SK-N-DZ (cell line): ENCODE measurements at regions not wholly inside any gene's neighbourhood (a gene's known extent, or its start where the extent isn't known, plus 50 kb on each side); places are given as distances from the start of the nearest gene placed in this dataset.

Experiments used
- DNase-seq: peaks from one replicate; pipeline ENCODE4 v3.0.0-alpha.2; 2015; ENCODE audit warnings: low spot score

- DNase-seq: no peak
Observed at GRCh38 chr5:113901718-113902117, 388.2 kb downstream of the YTHDC2 start.

- DNase-seq: peak; percentile 99
Observed at GRCh38 chr5:113902917-113903660, 389.6 kb downstream of the YTHDC2 start.

- peak; percentile 79 for DNase-seq
Observed at GRCh38 chr5:113909782-113910181, 396.3 kb downstream of the YTHDC2 start.

- no peak for DNase-seq
Observed at GRCh38 chr5:113917997-113918396, 404.5 kb downstream of the YTHDC2 start.

- no peak for DNase-seq
Observed at GRCh38 chr5:113922343-113922742, 408.8 kb downstream of the YTHDC2 start.

- DNase-seq: no peak
Observed at GRCh38 chr5:113935453-113935852, 422.0 kb downstream of the YTHDC2 start.

- DNase-seq: no peak
Observed at GRCh38 chr5:113937301-113937700, 423.8 kb downstream of the YTHDC2 start.

- DNase-seq: no peak
Observed at GRCh38 chr5:113939988-113940387, 421.9 kb upstream of the KCNN2 start.

- DNase-seq: no peak
Observed at GRCh38 chr5:113950186-113950585, 411.7 kb upstream of the KCNN2 start.

- DNase-seq: no peak
Observed at GRCh38 chr5:113965225-113965624, 396.6 kb upstream of the KCNN2 start.

GRCh38 chr5:113969901-113970300, 392.0 kb upstream of the KCNN2 start:
- DNase-seq: no peak

GRCh38 chr5:113971454-113971853, 390.4 kb upstream of the KCNN2 start:
- no peak for DNase-seq

GRCh38 chr5:113974976-113975375, 386.9 kb upstream of the KCNN2 start:
- DNase-seq: no peak

- no peak for DNase-seq
Observed at GRCh38 chr5:113984928-113985327, 376.9 kb upstream of the KCNN2 start.

GRCh38 chr5:113985505-113985904, 376.4 kb upstream of the KCNN2 start:
- DNase-seq: no peak

GRCh38 chr5:113989278-113989912, 372.5 kb upstream of the KCNN2 start:
- no peak for DNase-seq

GRCh38 chr5:113989913-113990305, 372.0 kb upstream of the KCNN2 start:
- no peak for DNase-seq

- DNase-seq: no peak
Observed at GRCh38 chr5:114001076-114001475, 360.8 kb upstream of the KCNN2 start.

- DNase-seq: no peak
Observed at GRCh38 chr5:114006582-114006981, 355.3 kb upstream of the KCNN2 start.

- DNase-seq: no peak
Observed at GRCh38 chr5:114007678-114008077, 354.2 kb upstream of the KCNN2 start.

GRCh38 chr5:114010362-114010761, 351.5 kb upstream of the KCNN2 start:
- DNase-seq: no peak

- DNase-seq: peak; percentile 64
Observed at GRCh38 chr5:114018186-114018585, 343.7 kb upstream of the KCNN2 start.

GRCh38 chr5:114038756-114039155, 323.1 kb upstream of the KCNN2 start:
- DNase-seq: no peak
